GM12891 (cell line): ENCODE measurements at regions not wholly inside any gene's neighbourhood (a gene's known extent, or its start where the extent isn't known, plus 50 kb on each side); places are given as distances from the start of the nearest gene placed in this dataset.

Experiments used
- PAX5 ChIP-seq: IDR thresholded peaks from 2 replicates; pipeline ENCODE4 v1.6.1; 2011; ENCODE audit warnings: low read length, moderate library complexity, mild to moderate bottlenecking; ENCODE audit not compliant: insufficient read depth, severe bottlenecking
- POLR2A ChIP-seq: IDR thresholded peaks from 2 replicates; pipeline ENCODE4 v1.6.1; 2011; ENCODE audit warnings: low read depth, low read length, control low read depth
- POLR2AphosphoS5 ChIP-seq: IDR thresholded peaks from 2 replicates; pipeline ENCODE4 v1.6.1; 2011; ENCODE audit warnings: low read depth, low read length, control low read depth
- TAF1 ChIP-seq: IDR thresholded peaks from 2 replicates; pipeline ENCODE4 v1.6.1; 2011; ENCODE audit warnings: low read depth, low read length, control low read depth

GRCh38 chr5:166436872-166437271 lies 1854.6 kb upstream of the WWC1 start:
- TF ChIP-seq POLR2AphosphoS5 (no peak), POLR2A (no peak), TAF1 (no peak), PAX5 (no peak)
